HS-5 (cell line): ENCODE measurements at regions not wholly inside any gene's neighbourhood (a gene's known extent, or its start where the extent isn't known, plus 50 kb on each side); places are given as distances from the start of the nearest gene placed in this dataset.
"Not testable (repeated sequence)": the region's sequence is repeated elsewhere in the genome, so short reads cannot be mapped to it uniquely, and the experiment has no call there.

Source experiments
- DNase-seq: peaks from one replicate; pipeline ENCODE4 v3.0.0-alpha.2; 2012; ENCODE audit warnings: low read depth

DNA sequence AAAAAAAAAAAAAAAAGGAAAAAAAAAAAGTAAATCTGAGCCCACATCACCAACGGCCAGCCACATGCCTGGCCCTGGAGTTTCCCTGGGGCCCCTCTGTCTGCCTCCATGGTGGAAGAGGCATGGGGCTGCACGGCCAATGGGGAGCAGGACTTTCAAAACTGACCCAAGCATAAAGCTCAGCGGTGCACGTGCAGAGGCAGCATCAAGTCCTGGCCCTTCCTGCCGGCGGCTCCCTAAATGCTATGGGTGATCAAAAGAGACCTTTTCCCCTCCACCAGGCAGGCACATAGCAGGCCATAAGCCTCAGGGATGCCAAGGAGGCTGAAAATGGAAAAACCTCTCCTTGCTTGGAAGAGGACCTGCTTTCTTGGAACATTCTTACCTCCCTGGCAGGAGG lies 94.3 kb downstream of the OAT start:
- no peak for DNase-seq

DNA sequence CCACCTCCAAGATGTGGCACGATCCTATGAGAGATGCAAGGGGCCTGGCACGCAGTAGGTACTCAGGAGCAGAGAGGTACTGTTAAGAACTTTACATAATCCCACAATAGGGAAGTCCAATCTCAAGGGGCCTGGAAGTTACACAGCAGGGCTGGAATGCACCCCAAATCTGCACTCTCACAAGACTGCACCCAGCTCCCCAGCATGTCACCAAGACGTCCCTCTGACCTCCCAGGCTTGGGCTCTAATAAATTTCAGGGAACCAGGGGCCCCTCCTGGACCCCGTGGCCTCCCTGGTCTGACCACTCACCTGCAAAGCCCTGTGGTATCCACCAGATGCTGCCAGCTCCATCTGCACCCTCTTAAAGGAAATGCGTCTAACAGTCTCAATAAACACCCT lies 94.9 kb downstream of the OAT start:
- DNase-seq = no peak

DNA sequence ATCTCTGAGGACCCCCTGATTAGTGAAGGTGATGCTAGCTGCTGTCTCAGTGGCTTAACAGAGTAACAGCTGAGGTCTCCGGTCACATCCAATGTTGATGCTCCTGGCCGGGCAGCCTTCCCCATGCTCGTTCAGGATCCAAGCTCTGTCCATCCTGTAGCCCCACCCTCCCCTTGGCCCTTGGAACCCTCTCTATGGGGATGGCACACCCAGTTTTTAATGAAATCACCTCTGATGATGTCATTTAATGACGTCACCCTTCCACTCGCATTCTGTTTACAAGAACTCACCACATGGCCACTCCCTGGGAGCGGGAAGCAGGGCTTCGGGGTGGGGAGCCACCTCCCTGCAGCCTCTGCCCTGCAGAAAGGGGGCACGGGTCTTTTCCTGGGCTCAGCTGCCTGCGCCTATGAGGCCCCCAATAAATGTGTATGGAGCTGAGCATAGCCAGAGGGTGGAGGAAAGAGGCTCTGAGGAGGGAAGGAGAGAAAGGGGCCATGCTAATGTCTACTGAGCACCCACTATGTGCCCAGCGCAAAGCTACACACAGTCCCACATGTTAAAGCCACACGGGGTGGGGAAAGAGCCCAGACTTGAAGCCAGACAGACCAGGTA lies 95.5 kb downstream of the OAT start:
- no peak for DNase-seq

DNA sequence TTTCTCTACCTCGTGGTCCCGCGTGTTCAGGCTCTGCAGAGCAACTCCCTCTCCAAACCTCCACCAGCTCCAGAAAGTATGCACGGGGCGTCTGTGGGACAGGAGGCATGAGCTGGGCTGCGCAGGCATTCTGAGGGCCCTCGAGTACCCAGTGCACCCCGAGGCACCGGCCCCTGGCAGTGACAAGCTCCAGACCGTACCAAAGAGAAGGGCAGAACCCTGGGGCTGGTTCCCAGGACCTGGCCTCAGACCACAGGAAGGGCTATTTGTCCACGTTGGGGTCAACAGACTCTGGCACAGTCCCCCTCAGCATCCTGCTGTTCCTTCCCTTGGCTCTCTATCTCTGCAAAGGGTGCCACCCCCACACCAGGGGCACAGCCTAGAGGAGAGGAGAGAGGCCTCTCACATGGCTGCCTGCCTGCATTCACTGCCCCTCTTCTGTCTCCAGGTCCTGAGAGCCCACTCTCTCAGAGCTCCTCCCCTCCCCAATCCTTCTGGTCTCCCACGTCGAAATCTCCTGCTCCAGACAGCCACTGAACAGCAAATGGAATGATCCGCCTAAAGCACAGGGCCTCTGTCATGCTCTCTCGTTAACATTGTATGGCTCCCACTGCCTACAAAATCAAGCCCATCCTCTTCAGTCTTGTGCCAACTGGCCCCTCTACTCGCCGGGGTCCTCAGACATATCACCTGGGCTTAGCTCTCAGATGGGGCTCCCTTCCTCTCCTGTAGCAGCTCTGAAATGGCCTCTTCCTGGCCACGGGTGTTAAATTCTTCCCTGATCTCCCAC lies 96.3 kb downstream of the OAT start:
- no peak for DNase-seq

DNA sequence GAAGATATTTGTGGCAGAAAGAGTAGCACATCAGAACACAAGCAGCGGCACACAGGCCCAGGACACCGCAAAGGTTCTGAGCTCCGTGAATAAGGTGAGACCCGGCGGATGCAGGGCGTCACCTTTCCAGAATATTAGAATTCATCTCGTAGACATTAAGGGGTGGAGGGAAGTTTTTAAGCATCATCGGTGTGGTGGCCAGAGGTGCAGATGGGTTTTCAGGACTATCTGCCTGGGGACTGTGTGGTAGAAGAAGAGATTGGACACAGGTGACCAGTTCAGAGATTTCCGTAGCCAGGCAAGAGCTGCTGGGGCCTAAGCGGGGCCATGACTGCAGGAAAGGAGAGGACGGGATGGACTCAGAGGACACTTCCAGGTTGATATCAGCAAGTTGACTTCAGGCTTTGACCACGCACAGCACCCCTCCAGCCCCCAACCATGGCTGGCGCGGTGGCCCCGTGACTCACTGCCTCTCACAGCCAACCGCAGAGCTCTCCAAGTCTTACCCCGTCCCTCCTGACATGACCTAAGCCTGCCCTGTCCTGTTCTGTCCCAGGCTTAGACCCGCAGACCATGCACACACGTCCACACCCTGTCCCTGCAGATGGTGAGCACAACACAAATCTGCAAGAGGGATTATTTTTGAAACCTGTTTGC lies 97.2 kb downstream of the OAT start:
- DNase-seq = no peak

DNA sequence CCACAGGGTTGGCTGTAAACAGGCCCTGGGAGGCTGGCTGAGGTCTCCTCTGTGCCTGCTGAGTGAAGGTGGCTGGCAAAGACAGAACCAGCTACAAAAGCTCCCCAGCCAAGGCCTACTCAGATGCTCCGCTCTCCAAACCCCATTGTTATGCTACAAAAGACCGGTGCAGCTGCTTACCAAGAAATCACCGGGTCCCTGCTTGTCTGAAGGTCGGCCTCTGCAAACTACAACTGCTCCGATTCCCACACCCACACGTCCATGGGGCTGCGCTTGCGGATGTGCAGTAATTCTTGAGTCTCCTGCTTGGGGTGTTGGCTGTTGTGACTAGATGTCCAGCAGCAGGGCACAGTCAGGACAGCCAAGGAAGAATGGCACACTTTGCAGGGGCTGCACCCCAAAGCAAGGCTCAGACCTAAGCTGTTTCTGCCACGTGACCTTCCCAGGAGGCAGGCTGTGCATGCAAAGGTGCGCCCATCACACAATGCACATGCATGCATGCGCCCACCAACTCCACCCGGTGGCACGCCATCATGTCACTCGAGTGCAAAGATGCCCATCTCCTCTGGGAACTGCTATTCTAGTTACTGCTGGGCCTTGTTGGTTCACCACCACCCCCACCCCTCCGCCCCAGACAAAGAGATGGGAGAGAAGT lies 97.8 kb downstream of the OAT start:
- DNase-seq = no peak

DNA sequence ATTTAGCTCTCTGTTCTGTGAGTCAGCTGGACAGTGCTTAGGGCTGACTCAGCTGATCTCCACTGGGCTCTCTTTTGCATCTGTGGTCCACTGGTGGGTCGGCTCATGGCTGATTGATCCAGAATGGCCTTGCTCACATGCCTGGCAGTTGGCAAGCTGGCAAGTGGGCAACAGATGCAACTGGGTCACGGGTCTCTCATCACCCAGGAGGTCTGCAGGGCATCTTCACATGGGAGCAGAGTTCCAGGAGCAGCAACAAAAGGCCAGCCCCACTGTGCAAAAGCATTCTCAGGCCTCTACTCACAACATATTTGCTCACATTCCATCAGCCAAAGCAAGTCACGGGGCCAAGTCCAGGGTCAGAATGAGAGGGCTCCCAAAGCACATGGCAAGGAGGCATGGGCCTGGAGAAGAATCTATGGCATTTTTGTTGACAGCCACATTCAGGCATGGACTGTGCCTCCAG lies 98.8 kb downstream of the OAT start:
- no peak for DNase-seq

DNA sequence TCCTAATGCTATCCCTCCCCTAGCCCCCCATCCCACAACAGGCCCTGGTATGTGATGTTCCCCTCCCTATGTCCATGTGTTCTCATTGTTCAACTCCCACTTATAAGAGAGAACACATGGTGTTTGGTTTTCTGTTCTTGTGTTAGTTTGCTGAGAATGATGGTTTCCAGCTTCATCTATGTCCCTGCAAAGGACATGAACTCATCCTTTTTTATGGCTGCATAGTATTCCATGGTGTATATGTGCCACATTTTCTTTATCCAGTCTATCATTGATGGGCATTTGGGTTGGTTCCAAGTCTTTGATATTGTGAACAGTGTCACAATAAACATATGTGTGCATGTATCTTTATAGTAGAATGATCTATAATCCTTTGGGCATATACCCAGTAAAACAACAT lies 99.2 kb downstream of the OAT start:
- DNase-seq = not testable (repeated sequence)

DNA sequence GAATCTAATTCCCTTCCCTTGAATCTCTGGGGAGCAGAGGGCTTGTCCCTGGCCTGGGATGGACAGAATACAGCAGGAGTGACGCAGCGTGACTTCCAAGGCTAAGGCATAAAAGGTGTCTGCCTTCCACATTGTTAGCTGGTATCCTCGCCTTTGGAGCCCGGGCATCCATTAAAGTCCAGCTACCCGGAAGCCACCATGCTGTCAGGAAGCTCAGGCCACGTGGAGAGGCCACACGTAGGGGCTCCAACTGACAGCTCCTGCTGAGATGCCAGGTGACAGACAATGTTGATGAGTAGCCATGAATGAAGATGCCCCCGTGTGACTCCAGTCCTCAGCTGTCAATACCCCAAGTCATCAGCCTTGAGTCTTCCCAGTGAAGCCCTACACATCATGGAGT lies 99.9 kb downstream of the OAT start:
- no peak for DNase-seq

DNA sequence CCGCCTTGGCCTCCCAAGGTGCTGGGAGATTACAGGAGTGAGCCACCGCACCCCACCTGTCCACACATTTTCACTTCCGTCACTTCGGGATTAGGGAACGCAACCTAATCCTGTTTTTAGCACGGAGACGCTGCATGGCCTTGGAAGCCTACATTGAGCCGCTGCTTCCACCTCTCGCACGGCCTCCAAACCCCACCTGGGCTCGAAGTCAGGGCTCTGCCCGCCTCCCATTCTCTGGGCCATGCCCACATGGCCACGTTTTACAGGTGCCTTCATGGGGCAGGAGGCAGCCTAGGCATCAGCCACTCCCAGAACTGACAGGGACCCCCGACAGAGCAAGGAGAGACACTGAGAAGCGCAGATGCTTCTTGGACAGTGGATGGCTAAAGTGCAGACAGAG lies 100.6 kb downstream of the OAT start:
- no peak for DNase-seq

DNA sequence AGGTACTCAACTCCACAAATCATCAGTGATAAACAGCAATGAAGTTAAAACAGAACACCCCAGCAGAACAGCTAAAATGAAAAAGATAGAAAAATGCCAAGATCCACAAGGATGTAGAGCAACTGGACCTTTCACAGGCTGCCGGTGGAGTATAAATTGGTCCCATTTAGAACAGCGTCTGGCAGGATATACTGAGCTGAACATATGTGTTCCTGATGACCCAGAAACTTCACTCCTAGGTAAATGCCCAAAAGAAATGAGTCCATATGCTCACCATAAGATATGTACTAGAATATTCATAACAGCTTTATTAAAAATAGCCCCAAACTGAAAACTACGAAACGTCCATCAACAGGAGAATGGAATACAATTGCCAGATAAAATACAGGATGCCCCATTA lies 102.4 kb downstream of the OAT start:
- DNase-seq = no peak

DNA sequence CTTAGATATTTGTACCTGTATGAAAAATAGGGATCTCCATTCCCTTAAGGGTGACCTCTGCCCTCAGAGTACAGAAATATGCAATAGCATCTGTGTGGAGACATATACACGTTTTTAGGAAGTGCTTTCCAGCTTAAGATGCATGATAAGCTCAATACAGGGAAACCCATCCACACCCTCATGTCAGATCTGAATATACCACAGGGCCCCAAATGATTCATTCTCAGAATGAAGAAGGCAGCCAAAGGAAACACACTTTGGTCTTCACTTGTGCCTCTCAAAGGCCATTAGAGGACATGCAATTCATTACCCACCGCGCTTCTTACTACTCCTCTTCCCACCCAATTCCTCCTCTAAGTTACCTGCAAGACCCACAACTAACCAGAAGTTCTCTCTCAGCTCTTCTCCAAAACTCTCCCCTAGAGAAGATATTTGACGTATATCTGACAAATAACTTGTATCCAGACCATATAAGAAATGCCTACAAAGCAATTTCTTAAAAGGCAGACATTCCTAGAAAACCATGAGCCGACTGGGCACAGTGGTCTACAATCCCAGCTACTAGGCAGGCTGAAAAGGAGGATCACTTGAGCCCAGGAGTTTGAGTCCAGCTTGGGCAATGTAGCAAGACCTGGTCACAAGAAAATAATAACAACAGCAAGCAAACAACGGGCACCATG lies 103.0 kb downstream of the OAT start:
- no peak for DNase-seq

DNA sequence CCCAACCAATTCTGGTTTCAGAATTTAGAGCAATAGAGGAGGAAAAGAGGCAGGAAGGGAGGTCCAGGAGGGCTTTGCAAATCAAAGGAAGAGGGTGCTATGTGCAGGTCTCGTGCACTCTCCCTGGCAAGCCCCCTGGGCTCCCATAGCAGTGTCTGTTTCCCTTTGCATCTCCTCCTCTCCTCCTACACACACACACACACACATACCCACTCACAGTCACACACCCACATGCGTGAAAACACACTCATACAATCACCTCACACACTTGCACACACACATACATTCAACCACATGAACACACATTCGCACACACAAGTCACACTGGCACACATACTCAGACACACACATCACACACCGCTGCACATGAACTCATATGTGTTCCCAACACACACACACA lies 105.3 kb downstream of the OAT start:
- no peak for DNase-seq

DNA sequence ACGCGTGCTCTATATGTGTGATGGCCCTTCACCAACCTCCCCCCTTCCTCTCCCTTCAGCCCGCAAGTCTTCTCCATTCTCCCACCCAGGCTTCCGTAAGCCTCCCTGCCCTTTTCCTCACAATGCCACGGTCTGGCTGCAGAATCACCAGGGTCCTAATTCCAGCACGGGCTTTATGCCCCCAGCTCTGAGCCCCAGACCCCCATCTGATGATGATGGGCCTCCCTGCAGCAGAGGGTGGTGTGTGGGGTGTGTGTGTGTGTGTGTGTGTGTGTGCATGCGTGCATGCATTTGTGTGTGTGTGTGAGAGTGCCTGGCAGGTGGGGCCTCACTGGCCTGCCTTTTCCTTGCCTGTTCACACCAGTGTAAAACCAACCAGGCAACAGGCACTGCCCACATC lies 109.9 kb downstream of the OAT start:
- no peak for DNase-seq

DNA sequence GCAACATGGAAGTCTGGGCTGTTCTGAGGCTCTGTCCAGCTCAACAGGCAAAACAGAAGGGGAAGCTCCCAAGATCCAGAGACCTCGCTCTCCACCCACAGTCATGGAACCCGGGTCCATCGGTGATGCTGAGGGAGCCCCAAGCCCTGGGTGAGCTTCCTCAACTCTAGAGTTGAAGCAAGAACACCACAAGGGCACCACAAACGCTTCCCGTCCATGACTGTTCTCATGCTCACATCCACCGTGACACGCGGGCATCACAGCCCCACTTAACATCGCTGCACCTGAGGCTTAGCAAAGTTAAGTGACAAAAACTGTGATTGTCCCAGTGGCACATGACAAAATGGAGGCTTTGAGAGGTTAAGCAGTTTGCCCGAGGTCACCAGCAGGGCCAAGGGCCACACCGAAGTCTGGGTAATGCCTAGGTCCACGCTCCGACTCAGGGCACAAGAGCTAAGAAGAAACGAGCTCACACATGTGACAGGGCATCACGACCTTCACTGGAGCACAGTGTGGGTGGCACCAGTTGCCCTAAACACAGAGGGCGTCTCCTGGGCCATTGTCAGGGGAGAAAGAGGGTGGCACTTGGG lies 110.6 kb downstream of the OAT start:
- DNase-seq = no peak

DNA sequence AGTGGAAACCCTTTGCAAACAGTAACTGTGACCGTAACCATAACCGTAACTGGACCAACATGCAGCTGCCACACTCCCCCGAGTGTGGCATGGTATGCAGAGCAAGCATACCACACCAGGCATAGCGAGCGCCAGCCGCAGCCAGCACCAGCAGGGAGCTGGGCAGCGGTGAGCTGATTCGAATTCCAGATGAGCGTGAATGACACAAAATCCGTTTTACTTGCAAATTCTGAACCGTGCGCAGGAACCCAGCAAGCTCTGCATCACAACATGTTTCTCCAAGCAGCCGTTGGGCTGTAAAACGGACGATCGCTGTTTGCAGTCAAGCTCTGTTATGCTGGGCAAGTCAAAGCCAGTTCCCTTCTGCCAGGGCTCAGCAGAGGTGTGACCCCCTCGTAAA lies 111.1 kb downstream of the OAT start:
- DNase-seq = no peak

DNA sequence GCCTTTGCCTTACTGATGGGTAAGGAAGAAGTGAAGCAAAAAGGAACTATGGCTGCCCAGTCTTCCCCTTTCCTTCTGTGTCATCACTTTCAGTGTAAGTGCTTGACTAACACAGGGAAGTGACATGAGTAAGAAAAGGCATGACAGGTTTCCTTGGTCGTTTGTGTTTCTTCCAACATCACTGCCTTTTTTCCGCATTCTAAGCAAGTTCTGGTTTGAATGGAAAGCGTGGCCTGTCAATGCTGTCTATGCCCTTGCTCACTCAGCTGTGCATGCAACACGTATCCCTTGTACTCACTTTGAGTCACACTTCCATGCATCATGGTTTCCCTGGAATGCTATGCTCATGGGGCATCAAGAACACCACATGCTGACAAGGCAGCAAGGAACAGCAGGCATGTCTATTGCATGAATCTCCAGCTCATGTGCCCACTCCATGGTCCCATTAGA lies 111.8 kb downstream of the OAT start:
- no peak for DNase-seq

DNA sequence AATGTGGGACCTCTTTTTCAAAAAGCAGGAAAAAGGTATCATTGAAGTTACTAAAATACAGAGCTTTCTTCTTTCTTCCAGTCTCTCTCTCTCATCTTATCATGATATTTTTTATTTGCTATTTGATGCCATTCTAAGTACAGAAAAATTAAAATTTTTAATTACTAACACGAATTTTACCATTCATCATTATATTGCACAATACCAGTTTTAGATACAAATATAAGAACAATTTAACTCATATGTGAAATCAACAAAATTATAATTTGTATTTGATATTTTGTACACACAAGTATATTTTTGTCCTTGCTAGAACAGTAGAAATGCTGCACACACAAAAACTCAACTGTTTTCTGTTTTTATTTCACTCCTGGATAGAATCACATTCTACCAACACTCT lies 112.2 kb downstream of the OAT start:
- DNase-seq = no peak

DNA sequence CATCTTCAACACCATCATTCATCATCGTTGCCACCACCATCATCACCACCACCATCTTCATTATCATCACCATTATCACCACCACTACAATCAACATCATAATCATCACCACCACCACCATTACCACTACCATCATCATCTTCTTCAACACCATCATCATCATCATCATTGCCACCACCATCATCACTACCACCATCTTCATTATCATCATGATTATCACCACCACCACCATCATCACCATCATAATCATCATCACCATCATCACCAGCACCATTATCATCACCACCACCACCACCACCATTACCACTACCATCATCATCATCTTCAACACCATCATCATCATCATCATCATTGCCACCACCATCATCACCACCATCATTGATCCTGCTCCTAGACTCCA lies 112.7 kb downstream of the OAT start:
- no peak for DNase-seq

DNA sequence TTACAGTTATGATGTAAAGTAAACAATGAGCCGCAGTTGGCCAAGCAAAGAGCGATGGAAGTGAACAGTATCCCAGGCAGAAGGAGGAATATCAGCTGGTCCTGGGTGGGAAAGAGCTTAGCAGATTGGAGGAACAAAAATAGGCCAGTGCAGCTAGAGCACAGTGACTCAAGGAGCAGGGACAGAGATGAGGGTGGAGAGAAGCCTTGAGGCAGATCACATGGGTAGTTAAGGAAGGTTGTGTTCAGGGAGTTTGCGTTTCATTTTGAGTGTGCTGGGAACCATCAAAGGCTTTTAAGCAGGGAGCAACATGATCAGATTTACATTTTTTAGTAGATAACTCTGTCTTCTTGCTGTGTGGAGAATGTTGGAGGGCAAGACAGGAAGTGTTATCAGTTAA lies 113.6 kb downstream of the OAT start:
- no peak for DNase-seq

DNA sequence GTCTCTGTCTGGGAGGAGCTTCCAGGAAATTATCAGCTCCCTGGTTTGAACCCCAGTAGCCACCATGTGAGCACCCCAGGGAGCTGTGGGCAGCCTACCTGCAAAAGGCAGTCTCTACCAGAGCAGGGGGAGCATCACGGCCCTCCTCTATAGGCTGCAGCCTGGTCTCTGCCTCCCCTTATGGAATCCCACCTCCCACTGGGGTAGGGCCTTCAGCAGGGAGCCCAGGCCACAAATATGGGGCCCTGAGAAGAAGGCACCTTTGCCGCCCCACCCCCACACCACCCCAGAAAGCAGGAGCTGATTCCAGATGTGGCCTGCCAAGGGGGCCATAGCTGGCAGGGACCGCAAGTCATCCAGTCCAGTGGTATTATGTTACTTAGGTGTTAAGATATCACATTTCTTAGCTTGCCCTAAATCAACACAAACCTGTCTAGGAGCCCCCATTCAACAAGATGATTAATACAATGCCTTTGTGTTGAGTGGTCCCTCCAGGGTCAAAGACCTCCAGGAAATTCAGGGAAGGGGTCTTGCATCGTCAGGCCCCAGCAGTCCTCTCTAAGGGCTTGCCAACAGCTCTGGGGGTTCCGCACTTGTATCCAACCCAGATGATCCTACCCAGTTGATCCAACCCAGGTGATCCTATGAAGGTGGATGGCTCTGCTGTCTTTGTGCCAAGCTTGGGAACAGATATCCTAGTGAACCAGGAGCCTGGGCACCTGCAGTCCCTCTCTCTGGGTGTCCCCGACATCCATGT lies 114.9 kb downstream of the OAT start:
- no peak for DNase-seq
